ENCODE measurements at regions not wholly inside any gene's neighbourhood (a gene's known extent, or its start where the extent isn't known, plus 50 kb on each side); places are given as distances from the start of the nearest gene placed in this dataset.

DNA sequence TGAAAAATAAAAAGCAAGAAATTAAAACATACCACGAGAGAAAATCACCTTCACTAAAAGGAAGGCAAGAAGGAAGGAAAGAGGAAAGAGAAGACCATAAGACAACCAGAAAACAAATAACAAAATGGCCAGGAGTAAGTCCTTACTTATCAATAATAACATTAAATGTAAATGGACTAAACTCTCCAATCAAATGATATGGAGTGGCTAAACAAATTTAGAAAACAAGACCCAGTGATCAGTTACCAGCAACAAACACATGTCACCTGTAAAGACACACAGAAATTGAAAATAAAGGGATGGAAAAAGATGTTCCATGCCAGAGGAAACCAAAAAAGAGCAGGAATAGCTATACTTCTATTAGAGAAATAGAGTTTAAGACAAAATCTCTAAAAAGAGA is 85.0 kb upstream of the SLC38A4 start:
- H4K12ac ChIP-seq (ENCODE audit: low read depth, low read length) = no peak overlapping the region
- no peak for DNase-seq
- H3K79me2 ChIP-seq (ENCODE audit: control insufficient read depth, insufficient read depth, low read length, poor library complexity) = peaks cover 8% of the 10 kb centered on the region
- H3K9me3 ChIP-seq (ENCODE audit: insufficient read depth, low read depth, low read length) = no peaks in the 10 kb centered on the region
- H2BK5ac ChIP-seq (ENCODE audit: low read depth, low read length, poor library complexity) = no peak overlapping the region
- H3K4ac ChIP-seq (ENCODE audit: low read depth, low read length) = no peak overlapping the region
- H3K4me1 ChIP-seq (ENCODE audit: control insufficient read depth in 1 of 2, insufficient read depth in 2 of 2, low read length in 2 of 2) = peaks cover 14 to 15% of the 10 kb centered on the region in 2 experiments
- H2AFZ ChIP-seq (ENCODE audit: insufficient read depth, low read length, poor library complexity) = no peak overlapping the region
- H2AK5ac ChIP-seq (ENCODE audit: low read length) = no peak overlapping the region
- H4K91ac ChIP-seq (ENCODE audit: low read depth, low read length) = no peak overlapping the region
- no peak overlapping the region for H3K9ac ChIP-seq (ENCODE audit: low read length)
- H3K79me1 ChIP-seq (ENCODE audit: low read length) = peaks cover 20% of the 10 kb centered on the region
- H3K27ac ChIP-seq (ENCODE audit: low read depth, low read length) = no peak overlapping the region
- no peak overlapping the region for H3K4me2 ChIP-seq (ENCODE audit: low read length)
- H3K14ac ChIP-seq (ENCODE audit: low read length) = no peak overlapping the region
- no peak overlapping the region for H2BK12ac ChIP-seq (ENCODE audit: low read length)
- H2BK120ac ChIP-seq (ENCODE audit: insufficient read depth, low read length, poor library complexity) = no peak overlapping the region
- H3K18ac ChIP-seq (ENCODE audit: low read length) = no peak overlapping the region
- H3K27me3 ChIP-seq (ENCODE audit: insufficient read depth, low read length) = no peaks in the 10 kb centered on the region
- no peak overlapping the region for H3K23ac ChIP-seq (ENCODE audit: low read length)
- no peaks in the 10 kb centered on the region for H3K36me3 ChIP-seq (ENCODE audit: control insufficient read depth in 1 of 2, insufficient read depth in 2 of 2, low read length in 2 of 2)
- H4K8ac ChIP-seq (ENCODE audit: low read depth, low read length) = no peak overlapping the region
- H3K4me3 ChIP-seq (ENCODE audit: low read depth, low read length) = no peak overlapping the region
- WGBS (ENCODE audit: extremely low coverage, insufficient coverage, insufficient read length) = no CpG with 5 or more reads among the region's 1 CpG

DNA sequence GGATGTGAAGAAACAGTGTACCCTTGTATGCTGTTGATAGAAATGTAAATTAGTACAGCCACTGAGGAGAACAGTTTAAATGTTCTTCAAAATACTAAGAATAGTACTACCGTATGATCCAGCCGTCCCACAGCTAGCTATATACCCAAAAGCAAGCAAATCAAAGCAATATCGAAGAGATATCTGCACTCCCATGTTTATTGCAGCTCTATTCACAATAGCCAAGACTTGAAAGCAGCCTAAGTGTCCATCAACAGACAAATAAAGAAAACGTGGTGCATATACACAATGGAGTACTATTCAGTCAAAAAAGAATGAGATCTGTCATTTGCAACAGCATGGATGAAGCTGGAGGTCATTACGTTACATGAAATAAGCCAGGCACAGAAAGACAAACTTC is 88.5 kb upstream of the SLC38A4 start:
- Histone ChIP-seq H3K79me2 (ENCODE audit: control insufficient read depth, insufficient read depth, low read length, poor library complexity) (no peaks in the 10 kb centered on the region), H2AFZ (ENCODE audit: insufficient read depth, low read length, poor library complexity) (no peak overlapping the region), H3K4me2 (ENCODE audit: low read length) (no peak overlapping the region), H3K14ac (ENCODE audit: low read length) (no peak overlapping the region), H3K18ac (ENCODE audit: low read length) (no peak overlapping the region), H3K4me1 (ENCODE audit: control insufficient read depth in 1 of 2, insufficient read depth in 2 of 2, low read length in 2 of 2) (no peaks in the 10 kb centered on the region), H2BK12ac (ENCODE audit: low read length) (no peak overlapping the region), H3K36me3 (ENCODE audit: control insufficient read depth in 1 of 2, insufficient read depth in 2 of 2, low read length in 2 of 2) (no peaks in the 10 kb centered on the region), H3K79me1 (ENCODE audit: low read length) (no peaks in the 10 kb centered on the region), H3K4ac (ENCODE audit: low read depth, low read length) (no peak overlapping the region), H2AK5ac (ENCODE audit: low read length) (no peak overlapping the region), H3K27me3 (ENCODE audit: insufficient read depth, low read length) (no peaks in the 10 kb centered on the region), H2BK5ac (ENCODE audit: low read depth, low read length, poor library complexity) (no peak overlapping the region), H3K23ac (ENCODE audit: low read length) (no peak overlapping the region), H4K91ac (ENCODE audit: low read depth, low read length) (no peak overlapping the region), H3K27ac (ENCODE audit: low read depth, low read length) (no peak overlapping the region), H4K12ac (ENCODE audit: low read depth, low read length) (no peak overlapping the region), H4K8ac (ENCODE audit: low read depth, low read length) (no peak overlapping the region), H3K4me3 (ENCODE audit: low read depth, low read length) (no peak overlapping the region), H3K9me3 (ENCODE audit: insufficient read depth, low read depth, low read length) (no peaks in the 10 kb centered on the region), H2BK120ac (ENCODE audit: insufficient read depth, low read length, poor library complexity) (no peak overlapping the region), H3K9ac (ENCODE audit: low read length) (no peak overlapping the region)
- WGBS (ENCODE audit: extremely low coverage, insufficient coverage, insufficient read length) = no CpG with 5 or more reads among the region's 5 CpGs
- no peak for DNase-seq

DNA sequence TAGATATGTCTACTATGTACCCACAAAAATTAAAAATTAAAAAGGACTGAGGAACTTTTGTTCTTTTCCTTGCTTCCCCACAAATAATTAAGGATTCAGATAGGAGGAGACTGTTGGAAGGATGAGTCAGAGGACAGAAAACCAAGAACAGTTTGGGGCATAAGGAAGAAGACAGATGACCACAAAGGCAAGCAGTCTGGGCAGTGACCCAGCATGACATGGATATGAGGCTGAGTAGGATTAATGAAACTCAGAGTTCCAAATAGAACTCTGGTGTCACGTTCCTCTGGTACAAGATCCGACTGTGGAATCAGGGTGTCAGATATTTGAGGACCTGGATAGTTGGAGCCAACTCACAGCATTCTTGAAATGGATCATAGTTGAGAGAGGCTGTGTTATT is 89.3 kb upstream of the SLC38A4 start:
- no peak overlapping the region for H4K91ac ChIP-seq (ENCODE audit: low read depth, low read length)
- DNase-seq = no peak
- WGBS (ENCODE audit: extremely low coverage, insufficient coverage, insufficient read length) = no CpG with 5 or more reads among the region's 2 CpGs
- H2BK120ac ChIP-seq (ENCODE audit: insufficient read depth, low read length, poor library complexity) = no peak overlapping the region
- H3K4ac ChIP-seq (ENCODE audit: low read depth, low read length) = no peak overlapping the region
- H3K4me2 ChIP-seq (ENCODE audit: low read length) = no peak overlapping the region
- no peak overlapping the region for H3K27ac ChIP-seq (ENCODE audit: low read depth, low read length)
- H4K12ac ChIP-seq (ENCODE audit: low read depth, low read length) = no peak overlapping the region
- H3K9me3 ChIP-seq (ENCODE audit: insufficient read depth, low read depth, low read length) = no peaks in the 10 kb centered on the region
- H3K36me3 ChIP-seq (ENCODE audit: control insufficient read depth in 1 of 2, insufficient read depth in 2 of 2, low read length in 2 of 2) = no peaks in the 10 kb centered on the region
- H3K79me1 ChIP-seq (ENCODE audit: low read length) = no peaks in the 10 kb centered on the region
- no peak overlapping the region for H2BK5ac ChIP-seq (ENCODE audit: low read depth, low read length, poor library complexity)
- H3K4me1 ChIP-seq (ENCODE audit: control insufficient read depth in 1 of 2, insufficient read depth in 2 of 2, low read length in 2 of 2) = no peaks in the 10 kb centered on the region
- no peak overlapping the region for H3K14ac ChIP-seq (ENCODE audit: low read length)
- no peaks in the 10 kb centered on the region for H3K27me3 ChIP-seq (ENCODE audit: insufficient read depth, low read length)
- H3K9ac ChIP-seq (ENCODE audit: low read length) = no peak overlapping the region
- H3K4me3 ChIP-seq (ENCODE audit: low read depth, low read length) = no peak overlapping the region
- no peaks in the 10 kb centered on the region for H3K79me2 ChIP-seq (ENCODE audit: control insufficient read depth, insufficient read depth, low read length, poor library complexity)
- no peak overlapping the region for H3K18ac ChIP-seq (ENCODE audit: low read length)
- no peak overlapping the region for H4K8ac ChIP-seq (ENCODE audit: low read depth, low read length)
- no peak overlapping the region for H3K23ac ChIP-seq (ENCODE audit: low read length)
- no peak overlapping the region for H2AK5ac ChIP-seq (ENCODE audit: low read length)
- H2AFZ ChIP-seq (ENCODE audit: insufficient read depth, low read length, poor library complexity) = no peak overlapping the region
- H2BK12ac ChIP-seq (ENCODE audit: low read length) = no peak overlapping the region

DNA sequence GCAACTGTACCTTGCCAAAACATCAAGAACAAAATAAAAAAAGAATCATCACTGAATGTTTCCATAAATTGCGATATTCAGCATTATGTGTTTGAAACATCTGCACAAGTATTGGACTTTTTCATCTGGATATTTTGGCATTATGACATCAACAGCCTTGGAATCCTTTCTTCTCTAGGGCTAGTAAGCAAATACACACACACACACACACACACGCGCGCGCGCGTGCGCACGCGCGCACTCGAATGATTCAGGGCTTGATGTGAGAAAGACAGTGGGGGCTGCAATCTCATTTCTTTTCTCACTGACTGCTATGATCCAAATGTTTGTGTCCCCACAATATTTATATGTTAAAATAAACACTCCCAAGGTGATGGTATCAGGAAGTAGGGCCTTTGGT is 90.0 kb upstream of the SLC38A4 start:
- H3K27ac ChIP-seq (ENCODE audit: low read depth, low read length) = no peak overlapping the region
- H3K18ac ChIP-seq (ENCODE audit: low read length) = no peak overlapping the region
- H3K23ac ChIP-seq (ENCODE audit: low read length) = no peak overlapping the region
- H3K4me1 ChIP-seq (ENCODE audit: control insufficient read depth in 1 of 2, insufficient read depth in 2 of 2, low read length in 2 of 2) = no peaks in the 10 kb centered on the region
- no peaks in the 10 kb centered on the region for H3K79me1 ChIP-seq (ENCODE audit: low read length)
- no peak overlapping the region for H3K9ac ChIP-seq (ENCODE audit: low read length)
- H4K12ac ChIP-seq (ENCODE audit: low read depth, low read length) = no peak overlapping the region
- no peak overlapping the region for H2BK120ac ChIP-seq (ENCODE audit: insufficient read depth, low read length, poor library complexity)
- no peak overlapping the region for H3K4ac ChIP-seq (ENCODE audit: low read depth, low read length)
- no peaks in the 10 kb centered on the region for H3K9me3 ChIP-seq (ENCODE audit: insufficient read depth, low read depth, low read length)
- no CpG with 5 or more reads among the region's 12 CpGs for WGBS (ENCODE audit: extremely low coverage, insufficient coverage, insufficient read length)
- H3K4me2 ChIP-seq (ENCODE audit: low read length) = no peak overlapping the region
- H4K8ac ChIP-seq (ENCODE audit: low read depth, low read length) = no peak overlapping the region
- no peak for DNase-seq
- H3K4me3 ChIP-seq (ENCODE audit: low read depth, low read length) = no peak overlapping the region
- H2AK5ac ChIP-seq (ENCODE audit: low read length) = no peak overlapping the region
- H4K91ac ChIP-seq (ENCODE audit: low read depth, low read length) = no peak overlapping the region
- no peak overlapping the region for H2BK5ac ChIP-seq (ENCODE audit: low read depth, low read length, poor library complexity)
- H3K27me3 ChIP-seq (ENCODE audit: insufficient read depth, low read length) = no peaks in the 10 kb centered on the region
- H2BK12ac ChIP-seq (ENCODE audit: low read length) = no peak overlapping the region
- H2AFZ ChIP-seq (ENCODE audit: insufficient read depth, low read length, poor library complexity) = no peak overlapping the region
- no peaks in the 10 kb centered on the region for H3K36me3 ChIP-seq (ENCODE audit: control insufficient read depth in 1 of 2, insufficient read depth in 2 of 2, low read length in 2 of 2)
- no peak overlapping the region for H3K14ac ChIP-seq (ENCODE audit: low read length)
- no peaks in the 10 kb centered on the region for H3K79me2 ChIP-seq (ENCODE audit: control insufficient read depth, insufficient read depth, low read length, poor library complexity)
